Hepatocyte (in vitro differentiated cells): ENCODE measurements at regions not wholly inside any gene's neighbourhood (a gene's known extent, or its start where the extent isn't known, plus 50 kb on each side); places are given as distances from the start of the nearest gene placed in this dataset.

Source experiments
- EZH2 ChIP-seq: fragments of 200-600 bp; sonication (generic); IDR thresholded peaks from 2 replicates; pipeline ENCODE4 v1.6.1; 2016; ENCODE audit warnings: antibody characterized with exemption, mild to moderate bottlenecking, borderline replicate concordance
- EZH2phosphoT487 ChIP-seq: fragments of 200-600 bp; sonication (generic); IDR thresholded peaks from one replicate; pipeline ENCODE4 v1.6.1; 2018; ENCODE audit warnings: antibody characterized with exemption, mild to moderate bottlenecking, low read depth, moderate library complexity; ENCODE audit not compliant: unreplicated experiment, severe bottlenecking
- TF ChIP-seq, protein P1 (sequence below): fragments of 200-600 bp; sonication (generic); IDR thresholded peaks from 2 replicates; pipeline ENCODE4 v1.5.1; 2016; ENCODE audit warnings: antibody characterized with exemption, mild to moderate bottlenecking; ENCODE audit not compliant: poor library complexity

DNA sequence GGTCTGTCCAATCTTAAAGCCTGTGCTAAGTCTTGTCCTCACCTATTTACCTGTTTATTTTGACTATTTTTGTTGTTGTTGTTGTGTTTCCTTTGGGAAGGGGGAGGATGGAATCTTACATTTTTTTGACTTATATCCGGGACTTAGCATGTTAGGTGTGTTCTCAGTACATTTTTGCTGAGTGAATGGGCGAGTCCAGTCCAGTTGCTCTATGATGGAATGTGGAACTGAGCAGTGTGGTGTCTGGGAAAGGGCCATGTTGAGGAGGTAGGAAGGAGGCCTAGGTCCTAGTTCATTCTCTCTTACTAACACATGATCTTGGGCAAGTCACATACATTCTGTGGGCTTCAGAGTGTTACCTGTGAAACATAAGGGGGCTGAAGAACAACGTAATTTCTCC lies 80.9 kb upstream of the SLC38A2 start:
- TF ChIP-seq, protein P1, sequence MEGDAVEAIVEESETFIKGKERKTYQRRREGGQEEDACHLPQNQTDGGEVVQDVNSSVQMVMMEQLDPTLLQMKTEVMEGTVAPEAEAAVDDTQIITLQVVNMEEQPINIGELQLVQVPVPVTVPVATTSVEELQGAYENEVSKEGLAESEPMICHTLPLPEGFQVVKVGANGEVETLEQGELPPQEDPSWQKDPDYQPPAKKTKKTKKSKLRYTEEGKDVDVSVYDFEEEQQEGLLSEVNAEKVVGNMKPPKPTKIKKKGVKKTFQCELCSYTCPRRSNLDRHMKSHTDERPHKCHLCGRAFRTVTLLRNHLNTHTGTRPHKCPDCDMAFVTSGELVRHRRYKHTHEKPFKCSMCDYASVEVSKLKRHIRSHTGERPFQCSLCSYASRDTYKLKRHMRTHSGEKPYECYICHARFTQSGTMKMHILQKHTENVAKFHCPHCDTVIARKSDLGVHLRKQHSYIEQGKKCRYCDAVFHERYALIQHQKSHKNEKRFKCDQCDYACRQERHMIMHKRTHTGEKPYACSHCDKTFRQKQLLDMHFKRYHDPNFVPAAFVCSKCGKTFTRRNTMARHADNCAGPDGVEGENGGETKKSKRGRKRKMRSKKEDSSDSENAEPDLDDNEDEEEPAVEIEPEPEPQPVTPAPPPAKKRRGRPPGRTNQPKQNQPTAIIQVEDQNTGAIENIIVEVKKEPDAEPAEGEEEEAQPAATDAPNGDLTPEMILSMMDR, result no peak
- TF ChIP-seq EZH2 (no peak), EZH2phosphoT487 (no peak)
